Nephron progenitor cell (in vitro differentiated cells): ENCODE measurements at regions not wholly inside any gene's neighbourhood (a gene's known extent, or its start where the extent isn't known, plus 50 kb on each side); places are given as distances from the start of the nearest gene placed in this dataset.
"Not testable (repeated sequence)": the region's sequence is repeated elsewhere in the genome, so short reads cannot be mapped to it uniquely, and the experiment has no call there.

Experiments
- DNase-seq: peaks from one replicate; pipeline ENCODE4 v3.0.0; 2021
- H3K27ac Mint-ChIP-seq: 2 replicates; pipeline ENCODE4 v1.8.0; 2021; ENCODE audit warnings: mild to moderate bottlenecking, moderate library complexity, mixed read lengths
- H3K27me3 Mint-ChIP-seq: 2 replicates; pipeline ENCODE4 v1.8.0; 2021; ENCODE audit warnings: mild to moderate bottlenecking, low read depth, mixed read lengths; ENCODE audit not compliant: poor library complexity
- H3K36me3 Mint-ChIP-seq: 2 replicates; pipeline ENCODE4 v1.8.0; 2021; ENCODE audit warnings: low read depth, mixed read lengths
- H3K4me1 Mint-ChIP-seq: 2 replicates; pipeline ENCODE4 v1.8.0; 2021; ENCODE audit warnings: mixed read lengths
- H3K4me3 Mint-ChIP-seq: 2 replicates; pipeline ENCODE4 v1.8.0; 2021; ENCODE audit warnings: mild to moderate bottlenecking, moderate library complexity, mixed read lengths
- H3K9me3 Mint-ChIP-seq: 2 replicates; pipeline ENCODE4 v1.8.0; 2021; ENCODE audit warnings: mild to moderate bottlenecking, moderate library complexity, mixed read lengths
- TF ChIP-seq, protein P1 (sequence below): fragments of 200-600 bp; sonication (generic); IDR thresholded peaks from 2 replicates; pipeline ENCODE4 v1.5.0; 2021; ENCODE audit warnings: antibody characterized with exemption

DNA sequence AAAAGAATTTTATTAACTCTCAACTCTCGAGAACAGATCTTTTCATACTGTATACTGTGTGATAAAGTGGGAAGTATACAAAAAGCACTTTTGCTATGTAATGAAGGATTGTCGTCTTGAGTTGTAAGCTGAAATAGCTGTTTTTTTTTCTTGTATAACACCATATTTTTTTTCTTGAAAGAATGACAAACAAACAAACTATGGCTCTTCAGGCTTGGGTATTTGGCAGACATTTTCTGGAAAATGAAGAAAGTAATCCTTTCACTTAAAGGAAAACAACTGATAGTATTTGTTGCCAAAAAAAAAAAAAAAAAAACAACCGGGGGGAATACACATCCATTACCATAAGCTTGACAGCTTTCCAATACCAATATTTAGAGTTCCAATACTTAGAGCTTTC, 230.4 kb downstream of the ICOS start:
- H3K4me3 Mint-ChIP-seq = no peak overlapping the region
- H3K4me1 Mint-ChIP-seq = peaks cover 4% of the 10 kb centered on the region
- no peaks in the 10 kb centered on the region for H3K9me3 Mint-ChIP-seq
- H3K27ac Mint-ChIP-seq = no peak overlapping the region
- no peak for DNase-seq
- TF ChIP-seq, protein P1, sequence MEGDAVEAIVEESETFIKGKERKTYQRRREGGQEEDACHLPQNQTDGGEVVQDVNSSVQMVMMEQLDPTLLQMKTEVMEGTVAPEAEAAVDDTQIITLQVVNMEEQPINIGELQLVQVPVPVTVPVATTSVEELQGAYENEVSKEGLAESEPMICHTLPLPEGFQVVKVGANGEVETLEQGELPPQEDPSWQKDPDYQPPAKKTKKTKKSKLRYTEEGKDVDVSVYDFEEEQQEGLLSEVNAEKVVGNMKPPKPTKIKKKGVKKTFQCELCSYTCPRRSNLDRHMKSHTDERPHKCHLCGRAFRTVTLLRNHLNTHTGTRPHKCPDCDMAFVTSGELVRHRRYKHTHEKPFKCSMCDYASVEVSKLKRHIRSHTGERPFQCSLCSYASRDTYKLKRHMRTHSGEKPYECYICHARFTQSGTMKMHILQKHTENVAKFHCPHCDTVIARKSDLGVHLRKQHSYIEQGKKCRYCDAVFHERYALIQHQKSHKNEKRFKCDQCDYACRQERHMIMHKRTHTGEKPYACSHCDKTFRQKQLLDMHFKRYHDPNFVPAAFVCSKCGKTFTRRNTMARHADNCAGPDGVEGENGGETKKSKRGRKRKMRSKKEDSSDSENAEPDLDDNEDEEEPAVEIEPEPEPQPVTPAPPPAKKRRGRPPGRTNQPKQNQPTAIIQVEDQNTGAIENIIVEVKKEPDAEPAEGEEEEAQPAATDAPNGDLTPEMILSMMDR = no peak
- no peaks in the 10 kb centered on the region for H3K36me3 Mint-ChIP-seq
- no peaks in the 10 kb centered on the region for H3K27me3 Mint-ChIP-seq

DNA sequence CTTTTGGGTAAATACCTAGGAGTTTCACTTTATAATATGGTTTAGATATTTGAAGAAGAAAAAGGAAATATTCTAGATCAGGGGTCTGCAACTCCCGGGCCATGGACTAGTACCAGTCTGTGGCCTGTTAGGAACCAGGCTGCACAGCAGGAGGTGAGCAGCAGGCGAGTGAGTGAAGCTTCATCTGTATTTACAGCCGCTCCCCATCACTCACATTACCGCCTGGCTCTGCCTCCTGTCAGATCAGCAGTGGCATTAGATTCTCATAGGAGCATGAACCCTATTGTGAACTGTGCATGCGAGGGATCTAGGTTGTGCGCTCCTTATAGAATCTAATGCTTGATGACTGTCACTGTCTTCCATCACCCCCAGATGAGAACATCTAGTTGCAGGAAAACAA, 231.1 kb downstream of the ICOS start:
- DNase-seq, H3K36me3 Mint-ChIP-seq, H3K9me3 Mint-ChIP-seq, H3K4me3 Mint-ChIP-seq, H3K27ac Mint-ChIP-seq, H3K27me3 Mint-ChIP-seq, H3K4me1 Mint-ChIP-seq: not testable (repeated sequence)

DNA sequence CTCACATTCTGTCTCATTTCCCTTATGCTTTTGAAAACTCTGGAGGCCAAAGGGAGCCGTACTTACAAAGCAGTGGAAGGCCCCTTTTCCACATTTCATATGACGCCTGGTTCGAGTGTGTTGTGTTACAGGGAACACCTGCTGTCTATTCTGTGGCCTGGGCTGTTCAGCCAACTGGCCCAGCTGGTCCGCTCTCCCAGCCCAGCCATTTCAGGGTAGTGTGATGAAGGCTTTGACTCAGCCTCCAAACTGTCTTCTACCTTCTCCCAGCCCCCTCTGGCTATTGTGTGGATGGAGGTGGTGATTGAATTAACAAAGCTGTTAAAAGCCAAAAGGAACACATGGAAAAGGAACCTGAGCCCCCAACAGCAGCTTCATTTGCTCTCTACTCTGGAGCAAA, 233.8 kb downstream of the ICOS start:
- TF ChIP-seq, protein P1 = no peak
- Mint-ChIP-seq H3K4me3 (no peak overlapping the region), H3K27me3 (no peaks in the 10 kb centered on the region), H3K27ac (no peak overlapping the region), H3K9me3 (no peaks in the 10 kb centered on the region), H3K36me3 (no peaks in the 10 kb centered on the region), H3K4me1 (peaks cover 4% of the 10 kb centered on the region)
- no peak for DNase-seq

DNA sequence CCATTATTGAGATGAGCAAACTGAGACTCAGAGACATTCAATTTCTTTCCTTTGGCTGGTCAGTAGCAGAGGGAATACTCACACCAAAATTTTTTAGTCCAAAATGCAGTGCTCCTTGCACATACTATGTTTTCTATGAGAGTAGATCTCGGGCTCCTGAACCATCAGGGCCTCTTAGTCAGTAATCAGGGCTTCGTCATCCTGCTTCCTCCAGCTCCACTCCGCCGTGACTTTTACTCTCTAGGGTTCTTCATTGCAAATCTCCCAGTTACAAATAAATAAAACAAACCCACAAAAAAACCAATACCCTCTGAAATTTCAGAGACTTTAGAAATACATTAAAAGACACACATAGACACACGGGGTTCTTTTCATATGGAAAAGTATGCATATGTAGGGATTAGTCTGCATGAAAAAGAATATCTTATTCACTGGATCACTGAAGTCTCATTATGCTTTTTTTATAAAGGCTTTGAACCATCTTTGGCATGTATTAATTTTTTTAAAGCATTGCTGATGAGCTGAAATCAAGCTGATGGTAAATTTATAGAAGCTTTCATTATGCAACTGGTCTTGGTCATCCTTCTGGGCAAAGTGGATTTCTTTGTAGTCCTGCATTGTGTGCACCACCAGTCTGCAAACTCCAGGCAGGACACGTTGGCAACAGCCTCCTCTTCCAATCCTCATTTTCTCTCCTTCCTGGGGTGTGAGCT, 235.0 kb downstream of the ICOS start:
- H3K9me3 Mint-ChIP-seq = no peaks in the 10 kb centered on the region
- DNase-seq = no peak
- H3K4me1 Mint-ChIP-seq = peaks cover 4% of the 10 kb centered on the region
- H3K36me3 Mint-ChIP-seq = no peaks in the 10 kb centered on the region
- no peak overlapping the region for H3K27ac Mint-ChIP-seq
- TF ChIP-seq, protein P1 = no peak
- no peaks in the 10 kb centered on the region for H3K27me3 Mint-ChIP-seq
- no peak overlapping the region for H3K4me3 Mint-ChIP-seq

DNA sequence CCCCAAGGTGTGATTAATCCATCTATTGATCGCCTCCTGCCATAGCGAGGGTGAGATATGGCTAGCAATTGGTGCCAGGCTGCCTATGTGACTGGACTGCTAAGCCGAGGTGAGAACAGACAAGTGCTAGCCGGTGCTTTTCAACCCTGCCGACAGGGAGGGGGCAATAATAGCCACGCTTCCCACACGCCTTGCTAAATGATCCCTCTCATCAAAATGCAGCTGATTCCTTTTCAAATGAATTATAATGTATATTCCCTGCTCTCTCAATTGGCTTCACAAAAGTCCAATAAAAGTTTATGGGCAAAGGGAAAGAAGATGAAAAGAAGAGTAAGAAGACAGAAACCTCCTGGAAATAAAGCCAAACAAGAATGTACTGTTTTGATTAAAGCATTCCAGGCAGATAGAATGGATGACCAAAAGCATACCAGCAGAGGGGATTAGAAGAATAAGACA, 235.6 kb downstream of the ICOS start:
- Mint-ChIP-seq H3K27me3 (no peaks in the 10 kb centered on the region), H3K4me1 (peaks cover 4% of the 10 kb centered on the region), H3K4me3 (no peak overlapping the region), H3K9me3 (no peaks in the 10 kb centered on the region), H3K36me3 (no peaks in the 10 kb centered on the region), H3K27ac (no peak overlapping the region)
- TF ChIP-seq, protein P1 = no peak
- no peak for DNase-seq

DNA sequence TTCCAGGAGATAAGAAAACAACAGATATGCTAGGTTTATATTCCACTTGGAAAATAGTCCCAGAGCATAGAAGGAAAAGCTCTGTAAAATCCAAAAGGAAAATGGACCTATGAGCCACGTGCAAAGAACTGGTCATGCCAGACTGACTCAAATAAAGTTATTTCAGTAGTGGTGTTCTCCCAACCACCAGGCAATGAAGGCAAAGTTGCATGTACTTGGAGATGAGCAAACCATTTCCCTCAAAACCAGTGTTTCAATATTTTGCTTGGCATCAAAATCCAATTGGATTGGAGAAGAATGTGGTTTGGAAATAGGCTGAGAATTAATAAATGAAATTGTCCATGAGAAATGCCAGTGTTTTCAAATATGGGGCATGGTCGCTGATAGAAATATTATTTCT, 237.5 kb downstream of the ICOS start:
- no peaks in the 10 kb centered on the region for H3K9me3 Mint-ChIP-seq
- peaks cover 3% of the 10 kb centered on the region for H3K27me3 Mint-ChIP-seq
- H3K36me3 Mint-ChIP-seq = no peaks in the 10 kb centered on the region
- no peak overlapping the region for H3K27ac Mint-ChIP-seq
- peaks cover 4% of the 10 kb centered on the region for H3K4me1 Mint-ChIP-seq
- TF ChIP-seq, protein P1 = no peak
- no peak for DNase-seq
- no peak overlapping the region for H3K4me3 Mint-ChIP-seq
